OCI-LY7 (cell line): ENCODE measurements at regions not wholly inside any gene's neighbourhood (a gene's known extent, or its start where the extent isn't known, plus 50 kb on each side); places are given as distances from the start of the nearest gene placed in this dataset.

Experiments used
- BruUV-seq: library from RNA; stranded (reverse); fragments of 400-500 nt; replicated peaks from 2 replicates; lab custom pipeline; 2021; lab: Mats Ljungman, UMichigan
- CTCF ChIA-PET: fragments of 300-600 bp; sonication (Branson Sonifier 250); formaldehyde crosslinking; loops from one replicate; lab custom pipeline; 2022; ENCODE audit warnings: antibody characterized with exemption; ENCODE audit not compliant: unreplicated experiment; lab: Charles Lee
- POLR2A ChIA-PET: fragments of 300-600 bp; sonication (Branson Sonifier 250); formaldehyde crosslinking; loops from one replicate; lab custom pipeline; 2022; ENCODE audit warnings: antibody characterized with exemption; lab: Charles Lee
- DNase-seq: peaks from one replicate; pipeline ENCODE4 v3.0.0-alpha.2; 2015; ENCODE audit warnings: low spot score
- H2AFZ ChIP-seq: fragments of 200-600 bp; sonication (generic), shearing (Covaris generic); 2 replicates; pipeline ENCODE4 v1.6.1; 2014; ENCODE audit warnings: mild to moderate bottlenecking, antibody characterized with exemption, low read length, moderate library complexity
- H3K27ac ChIP-seq: fragments of 200-600 bp; sonication (generic); 2 replicates; pipeline ENCODE4 v1.5.1; 2014; ENCODE audit warnings: mixed run types, low read depth, mild to moderate bottlenecking, moderate library complexity, low read length, inconsistent platforms; ENCODE audit not compliant: poor library complexity, severe bottlenecking
- H3K36me3 ChIP-seq: fragments of 200-600 bp; sonication (generic); 2 replicates; pipeline ENCODE4 v1.6.1; 2014; ENCODE audit warnings: mild to moderate bottlenecking, antibody characterized with exemption, low read length, moderate library complexity, mixed read lengths; ENCODE audit not compliant: insufficient read depth
- H3K4me1 ChIP-seq: fragments of 200-600 bp; sonication (generic); 2 replicates; pipeline ENCODE4 v1.5.1; 2014; ENCODE audit warnings: mild to moderate bottlenecking, low read length; ENCODE audit not compliant: insufficient read depth, poor library complexity, severe bottlenecking
- H3K4me2 ChIP-seq: fragments of 200-600 bp; sonication (generic); 2 replicates; pipeline ENCODE4 v1.6.1; 2014; ENCODE audit warnings: mild to moderate bottlenecking, low read length
- H3K4me3 ChIP-seq: fragments of 200-600 bp; sonication (generic); 2 replicates; pipeline ENCODE4 v1.5.1; 2014; ENCODE audit warnings: mild to moderate bottlenecking, low read depth, low read length; ENCODE audit not compliant: poor library complexity, severe bottlenecking
- H3K79me2 ChIP-seq: fragments of 200-600 bp; sonication (generic); 2 replicates; pipeline ENCODE4 v1.6.1; 2016; ENCODE audit warnings: low read depth, mild to moderate bottlenecking, low read length, moderate library complexity, mixed read lengths; ENCODE audit not compliant: insufficient read depth
- H3K9me2 ChIP-seq: fragments of 200-600 bp; sonication (generic); 2 replicates; pipeline ENCODE4 v1.6.1; 2016; ENCODE audit warnings: mild to moderate bottlenecking, low read length, mixed read lengths; ENCODE audit not compliant: insufficient read depth
- H3K9me3 ChIP-seq: fragments of 200-600 bp; sonication (generic); 2 replicates; pipeline ENCODE4 v1.6.1; 2014; ENCODE audit warnings: mild to moderate bottlenecking, mixed run types, low read length, mixed read lengths
- H4K20me1 ChIP-seq: fragments of 200-600 bp; sonication (generic); 2 replicates; pipeline ENCODE4 v1.6.1; 2014; ENCODE audit warnings: mild to moderate bottlenecking, antibody characterized with exemption, low read length, moderate library complexity, mixed read lengths; ENCODE audit not compliant: insufficient read depth
- EZH2phosphoT487 ChIP-seq: fragments of 200-600 bp; sonication (generic); IDR thresholded peaks from 2 replicates; pipeline ENCODE4 v1.6.1; 2018; ENCODE audit warnings: low read depth, borderline replicate concordance, mild to moderate bottlenecking, mixed run types, antibody characterized with exemption, low read length, moderate library complexity, mixed read lengths
- intact Hi-C: fragments of 100-400 bp; cut with micrococcal nuclease; formaldehyde crosslinking; loops from one replicate; pipeline ENCODE4 v1.10.0; 2022; ENCODE audit not compliant: unreplicated experiment
- TF ChIP-seq, protein P1 (sequence below): fragments of 200-600 bp; sonication (generic); conservative IDR thresholded peaks from 2 replicates; pipeline ENCODE4 v1.5.1; 2014; ENCODE audit warnings: mild to moderate bottlenecking, antibody characterized with exemption, low read length, moderate library complexity, mixed read lengths

DNA sequence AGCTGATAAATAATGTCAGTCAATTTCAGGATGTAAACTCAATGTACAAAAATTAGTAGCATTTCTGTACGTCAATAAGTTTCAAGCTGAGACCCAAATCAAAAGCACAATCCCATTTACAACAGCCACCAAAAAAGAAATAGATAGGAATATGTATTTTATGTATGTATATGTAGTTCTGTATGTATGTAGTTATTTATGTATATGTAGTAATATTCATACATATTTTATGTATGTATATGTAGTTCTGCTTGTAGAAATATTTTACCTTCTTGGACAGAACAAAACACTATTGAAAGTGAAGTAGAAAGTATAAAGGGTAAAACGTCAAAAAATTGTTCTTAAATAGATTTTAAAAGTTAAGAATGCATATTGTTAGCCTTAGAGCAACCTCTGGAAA, 591.0 kb upstream of the SETBP1 start:
- CTCF ChIA-PET = no interaction called here
- no peak for DNase-seq
- H3K4me2 ChIP-seq = no peak overlapping the region
- TF ChIP-seq EZH2phosphoT487 = no peak
- TF ChIP-seq, protein P1, sequence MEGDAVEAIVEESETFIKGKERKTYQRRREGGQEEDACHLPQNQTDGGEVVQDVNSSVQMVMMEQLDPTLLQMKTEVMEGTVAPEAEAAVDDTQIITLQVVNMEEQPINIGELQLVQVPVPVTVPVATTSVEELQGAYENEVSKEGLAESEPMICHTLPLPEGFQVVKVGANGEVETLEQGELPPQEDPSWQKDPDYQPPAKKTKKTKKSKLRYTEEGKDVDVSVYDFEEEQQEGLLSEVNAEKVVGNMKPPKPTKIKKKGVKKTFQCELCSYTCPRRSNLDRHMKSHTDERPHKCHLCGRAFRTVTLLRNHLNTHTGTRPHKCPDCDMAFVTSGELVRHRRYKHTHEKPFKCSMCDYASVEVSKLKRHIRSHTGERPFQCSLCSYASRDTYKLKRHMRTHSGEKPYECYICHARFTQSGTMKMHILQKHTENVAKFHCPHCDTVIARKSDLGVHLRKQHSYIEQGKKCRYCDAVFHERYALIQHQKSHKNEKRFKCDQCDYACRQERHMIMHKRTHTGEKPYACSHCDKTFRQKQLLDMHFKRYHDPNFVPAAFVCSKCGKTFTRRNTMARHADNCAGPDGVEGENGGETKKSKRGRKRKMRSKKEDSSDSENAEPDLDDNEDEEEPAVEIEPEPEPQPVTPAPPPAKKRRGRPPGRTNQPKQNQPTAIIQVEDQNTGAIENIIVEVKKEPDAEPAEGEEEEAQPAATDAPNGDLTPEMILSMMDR = no peak
- no peaks in the 10 kb centered on the region for H3K79me2 ChIP-seq
- intact Hi-C loops = no loop called here
- H3K36me3 ChIP-seq = no peaks in the 10 kb centered on the region
- H3K4me1 ChIP-seq = no peaks in the 10 kb centered on the region
- H3K9me2 ChIP-seq = no peaks in the 10 kb centered on the region
- POLR2A ChIA-PET = no interaction called here
- no peaks in the 10 kb centered on the region for H3K9me3 ChIP-seq
- no TSS peak for BruUV-seq
- no peak overlapping the region for H2AFZ ChIP-seq
- no peak overlapping the region for H3K4me3 ChIP-seq
- H3K27ac ChIP-seq = no peak overlapping the region
- H4K20me1 ChIP-seq = no peaks in the 10 kb centered on the region

DNA sequence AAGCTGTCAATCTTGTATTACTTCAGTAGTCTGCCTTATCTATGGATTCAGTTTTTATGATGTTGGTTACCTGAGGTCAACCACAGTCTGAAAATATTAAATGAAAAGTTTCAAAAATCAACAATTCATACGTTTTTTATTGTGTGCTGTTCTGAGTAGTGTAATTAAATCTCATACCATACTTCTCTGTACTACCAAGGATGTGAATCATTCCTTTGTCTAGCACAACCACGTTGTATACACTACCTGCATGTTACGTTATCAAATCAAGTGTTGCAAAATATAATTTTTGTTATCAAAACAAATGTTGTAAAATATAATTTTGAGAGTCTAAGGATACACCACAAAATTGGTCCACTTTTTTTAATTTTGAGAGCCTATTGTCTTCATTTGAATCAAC, 590.2 kb upstream of the SETBP1 start:
- H3K79me2 ChIP-seq = no peaks in the 10 kb centered on the region
- no peak for DNase-seq
- no peaks in the 10 kb centered on the region for H3K4me1 ChIP-seq
- no peak overlapping the region for H3K27ac ChIP-seq
- no TSS peak for BruUV-seq
- no peaks in the 10 kb centered on the region for H3K36me3 ChIP-seq
- no peak overlapping the region for H2AFZ ChIP-seq
- no peaks in the 10 kb centered on the region for H4K20me1 ChIP-seq
- H3K4me3 ChIP-seq = no peak overlapping the region
- POLR2A ChIA-PET = no interaction called here
- CTCF ChIA-PET = no interaction called here
- TF ChIP-seq EZH2phosphoT487 = no peak
- TF ChIP-seq, protein P1 = no peak
- H3K9me2 ChIP-seq = no peaks in the 10 kb centered on the region
- H3K9me3 ChIP-seq = no peaks in the 10 kb centered on the region
- H3K4me2 ChIP-seq = no peak overlapping the region
- intact Hi-C loops = no loop called here

DNA sequence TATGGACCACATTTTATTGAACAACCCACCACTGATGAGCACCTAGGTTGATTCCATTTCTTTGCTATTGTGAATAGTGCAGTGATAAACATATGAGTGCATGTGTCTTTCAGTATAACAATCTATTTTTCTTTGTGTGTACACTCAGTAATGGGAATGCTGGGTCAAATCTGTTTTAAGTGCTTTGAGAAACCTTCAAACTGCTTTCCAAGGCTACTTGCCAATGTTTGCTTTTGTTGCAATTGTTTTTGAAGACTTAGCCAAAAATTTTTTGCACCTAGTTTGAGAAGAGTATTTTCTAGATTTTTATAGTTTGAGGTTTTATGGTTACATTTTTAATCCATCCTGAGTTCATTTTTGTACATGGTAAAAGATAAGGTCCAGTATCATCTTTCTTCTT, 587.4 kb upstream of the SETBP1 start:
- H3K36me3 ChIP-seq = no peaks in the 10 kb centered on the region
- intact Hi-C loops = no loop called here
- no peaks in the 10 kb centered on the region for H3K9me2 ChIP-seq
- H3K9me3 ChIP-seq = no peaks in the 10 kb centered on the region
- no peaks in the 10 kb centered on the region for H4K20me1 ChIP-seq
- H3K4me2 ChIP-seq = no peak overlapping the region
- DNase-seq = no peak
- ChIA-PET POLR2A (interaction anchor here (0.6 to 0.7 kb wide), 2 partner anchors 86 to 452 kb away, joined by 3 to 4 read pairs; no protein-coding TSS in a partner anchor), CTCF (no interaction called here)
- TF ChIP-seq, protein P1 = no peak
- TF ChIP-seq EZH2phosphoT487 = no peak
- H2AFZ ChIP-seq = no peak overlapping the region
- H3K27ac ChIP-seq = no peak overlapping the region
- no peaks in the 10 kb centered on the region for H3K79me2 ChIP-seq
- H3K4me1 ChIP-seq = no peaks in the 10 kb centered on the region
- no peak overlapping the region for H3K4me3 ChIP-seq
- no TSS peak for BruUV-seq
